Smooth muscle cell (in vitro differentiated cells): ENCODE measurements at regions not wholly inside any gene's neighbourhood (a gene's known extent, or its start where the extent isn't known, plus 50 kb on each side); places are given as distances from the start of the nearest gene placed in this dataset.

ENCODE experiments used
- DNase-seq: peaks from one replicate; lab custom pipeline; 2025; ENCODE audit not compliant: unreplicated experiment; lab: John Stamatoyannopoulos, UW
- H2AFZ ChIP-seq: fragments of 200-600 bp; sonication (generic); 2 replicates; pipeline ENCODE4 v1.6.0; 2016; ENCODE audit warnings: antibody characterized with exemption, low read depth, mild to moderate bottlenecking
- H3F3A ChIP-seq: fragments of 200-600 bp; sonication (generic); 2 replicates; pipeline ENCODE4 v1.6.0; 2017; ENCODE audit warnings: antibody characterized with exemption, low read depth
- H3K27ac ChIP-seq: fragments of 200-600 bp; sonication (generic); 2 replicates; pipeline ENCODE4 v1.5.1; 2016; ENCODE audit warnings: low read depth, mild to moderate bottlenecking
- H3K27me3 ChIP-seq: fragments of 200-600 bp; sonication (generic); 2 replicates; pipeline ENCODE4 v1.6.1; 2016; ENCODE audit warnings: low read depth, mild to moderate bottlenecking
- H3K36me3 ChIP-seq: fragments of 200-600 bp; sonication (generic); 2 replicates; pipeline ENCODE4 v1.5.1; 2016; ENCODE audit warnings: low read depth
- H3K4me1 ChIP-seq: fragments of 200-600 bp; sonication (generic); 2 replicates; pipeline ENCODE4 v1.5.1; 2016; ENCODE audit warnings: low read depth
- H3K4me2 ChIP-seq: fragments of 200-600 bp; sonication (generic); 2 replicates; pipeline ENCODE4 v1.6.0; 2016; ENCODE audit warnings: mild to moderate bottlenecking
- H3K4me3 ChIP-seq: fragments of 200-600 bp; sonication (generic); 2 replicates; pipeline ENCODE4 v1.5.1; 2016; ENCODE audit warnings: mild to moderate bottlenecking
- H3K79me2 ChIP-seq: fragments of 200-600 bp; sonication (generic); 2 replicates; pipeline ENCODE4 v1.6.0; 2016; ENCODE audit warnings: low read depth, mild to moderate bottlenecking
- H3K9ac ChIP-seq: fragments of 200-600 bp; sonication (generic); 2 replicates; pipeline ENCODE4 v1.6.0; 2016; ENCODE audit warnings: low read depth
- H3K9me3 ChIP-seq: fragments of 200-600 bp; sonication (generic); replicated peaks from 2 replicates; pipeline ENCODE4 v1.5.1; 2016; ENCODE audit warnings: low read depth
- H4K20me1 ChIP-seq: fragments of 200-600 bp; sonication (generic); 2 replicates; pipeline ENCODE4 v1.6.0; 2016; ENCODE audit warnings: low read depth
- CTCF ChIP-seq: fragments of 200-600 bp; sonication (generic); IDR thresholded peaks from 2 replicates; pipeline ENCODE4 v1.5.1; 2017; ENCODE audit warnings: borderline replicate concordance, mild to moderate bottlenecking, antibody characterized with exemption; ENCODE audit not compliant: insufficient read depth, poor library complexity, severe bottlenecking
- WGBS: methylation state at CpG from one replicate; pipeline ENCODE4 v1.1.7; 2016; ENCODE audit warnings: low lambda C conversion rate; 5-methylcytosine and 5-hydroxymethylcytosine counted together

- peaks cover 4% of the 10 kb centered on the region for H3K4me1 ChIP-seq
These were observed 75.2 kb downstream of the SOWAHC start for GRCh38 chr2:109689182-109689930.

GRCh38 chr2:109689973-109690372 is 75.8 kb downstream of the SOWAHC start:
- H3K4me2 ChIP-seq, result no peak overlapping the region
- DNase-seq, result no peak
- H4K20me1 ChIP-seq, result no peaks in the 10 kb centered on the region
- no peaks in the 10 kb centered on the region for H3K27me3 ChIP-seq
- H3K4me3 ChIP-seq, result no peak overlapping the region
- WGBS, result 91% methylated on average over 9 of the region's 9 CpGs
- no peaks in the 10 kb centered on the region for H3F3A ChIP-seq
- H3K4me1 ChIP-seq, result peaks cover 4% of the 10 kb centered on the region
- H3K36me3 ChIP-seq, result no peaks in the 10 kb centered on the region
- TF ChIP-seq CTCF, result no peak
- H3K27ac ChIP-seq, result no peak overlapping the region
- H3K79me2 ChIP-seq, result no peaks in the 10 kb centered on the region
- no peaks in the 10 kb centered on the region for H3K9me3 ChIP-seq
- no peak overlapping the region for H2AFZ ChIP-seq
- no peak overlapping the region for H3K9ac ChIP-seq

More at GRCh38 chr2:109689182-109689930, 75.2 kb downstream of the SOWAHC start:
- H3K79me2 ChIP-seq, result no peaks in the 10 kb centered on the region
- H3K27me3 ChIP-seq, result no peaks in the 10 kb centered on the region
- no peak overlapping the region for H3K27ac ChIP-seq
- no peaks in the 10 kb centered on the region for H3K36me3 ChIP-seq
- H3F3A ChIP-seq, result no peaks in the 10 kb centered on the region
- no peak overlapping the region for H3K4me2 ChIP-seq
- no peak overlapping the region for H3K4me3 ChIP-seq
- H3K9ac ChIP-seq, result no peak overlapping the region
- H4K20me1 ChIP-seq, result no peaks in the 10 kb centered on the region
- no peaks in the 10 kb centered on the region for H3K9me3 ChIP-seq
- H2AFZ ChIP-seq, result no peak overlapping the region
- no peak for DNase-seq
- TF ChIP-seq CTCF, result no peak
- 67% methylated on average over 5 of the region's 5 CpGs for WGBS

GRCh38 chr2:109690457-109690821 is 76.3 kb downstream of the SOWAHC start:
- peaks cover 4% of the 10 kb centered on the region for H3K4me1 ChIP-seq
- no peaks in the 10 kb centered on the region for H3F3A ChIP-seq
- H3K9ac ChIP-seq, result no peak overlapping the region
- H4K20me1 ChIP-seq, result no peaks in the 10 kb centered on the region
- 50% methylated on average over 6 of the region's 6 CpGs for WGBS
- TF ChIP-seq CTCF, result no peak
- no peaks in the 10 kb centered on the region for H3K36me3 ChIP-seq
- H3K9me3 ChIP-seq, result no peaks in the 10 kb centered on the region
- peak overlapping the region; percentile 42 for H3K27ac ChIP-seq
- DNase-seq, result no peak
- no peaks in the 10 kb centered on the region for H3K27me3 ChIP-seq
- no peak overlapping the region for H2AFZ ChIP-seq
- no peak overlapping the region for H3K4me3 ChIP-seq
- no peaks in the 10 kb centered on the region for H3K79me2 ChIP-seq
- no peak overlapping the region for H3K4me2 ChIP-seq
